ENCODE measurements at regions not wholly inside any gene's neighbourhood (a gene's known extent, or its start where the extent isn't known, plus 50 kb on each side); places are given as distances from the start of the nearest gene placed in this dataset.

DNA sequence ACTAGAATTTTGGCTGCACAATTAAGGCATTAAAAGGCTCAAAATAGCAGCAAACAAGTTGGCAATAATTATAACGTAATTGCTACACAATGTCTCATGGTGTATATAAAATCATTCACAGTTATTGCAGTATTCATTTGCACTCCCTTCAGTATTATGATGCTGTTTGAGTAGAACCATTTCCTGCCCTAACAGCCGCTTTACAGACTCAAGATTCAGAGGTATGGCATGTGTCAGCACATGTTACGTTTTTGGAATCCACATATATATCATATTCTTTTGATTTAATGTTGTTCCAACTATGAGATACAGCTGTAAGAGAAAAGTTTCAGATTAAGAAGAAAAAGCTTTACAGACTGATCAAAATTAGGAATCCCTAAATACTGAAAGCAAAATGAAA, 56.3 kb upstream of the NCKAP5 start:
- peaks cover 32% of the 10 kb centered on the region for H3K27me3 Mint-ChIP-seq (ENCODE audit: insufficient read depth)
- no peak for TF ChIP-seq CTCF (conservative IDR thresholded peaks at IDR 0.05)
- no peak for DNase-seq
- H3K4me3 Mint-ChIP-seq, result no peak overlapping the region
- H3K27me3 ChIP-seq (ENCODE audit: control insufficient read depth, insufficient read depth, low read length, poor library complexity, severe bottlenecking), result peaks cover 19% of the 10 kb centered on the region
- no peaks in the 10 kb centered on the region for H3K4me1 ChIP-seq (ENCODE audit: control insufficient read depth, insufficient read depth, low read length)
- 91 to 100% methylated on average over 1 to 3 of the region's 3 CpGs for WGBS, 2 experiments (ENCODE audit: insufficient coverage in 1 of 2, insufficient read length in 1 of 2)
- H3K4me3 ChIP-seq (ENCODE audit: low read length), result no peak overlapping the region
- H3K9ac ChIP-seq (ENCODE audit: extremely low read depth, low read length, poor library complexity, severe bottlenecking), result no peak overlapping the region
- no peak overlapping the region for H3K27ac ChIP-seq (ENCODE audit: low read depth, low read length)
- peaks cover 6% of the 10 kb centered on the region for H3K9me3 ChIP-seq (ENCODE audit: control insufficient read depth, low read length)
- no peak overlapping the region for H3K27ac Mint-ChIP-seq
- H3K4me1 Mint-ChIP-seq, result no peaks in the 10 kb centered on the region
- H3K36me3 Mint-ChIP-seq (ENCODE audit: low read depth), result peaks cover 4% of the 10 kb centered on the region
- no peaks in the 10 kb centered on the region for H3K36me3 ChIP-seq (ENCODE audit: control insufficient read depth, insufficient read depth, low read length)
- H3K9me3 Mint-ChIP-seq, result peaks cover 16% of the 10 kb centered on the region

DNA sequence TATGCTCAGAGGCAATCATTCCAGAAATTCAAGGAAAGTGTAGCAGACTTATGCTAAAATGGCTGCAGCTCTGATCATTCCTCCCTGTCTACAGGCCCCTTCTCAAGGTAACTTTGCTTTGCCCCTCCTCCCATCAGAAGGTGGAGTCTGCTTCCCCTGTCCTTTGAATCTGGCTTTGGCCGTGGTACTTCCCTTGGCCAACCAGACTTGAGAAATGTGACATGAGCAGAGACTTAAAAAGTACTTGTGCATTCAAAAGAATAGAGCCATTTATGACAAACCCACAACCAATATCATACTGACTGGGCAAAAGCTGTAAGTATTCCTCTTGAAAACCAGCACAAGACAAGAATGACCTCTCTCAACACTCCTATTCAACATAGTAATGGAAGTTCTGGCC, 59.5 kb upstream of the NCKAP5 start:
- peaks cover 4% of the 10 kb centered on the region for H3K36me3 Mint-ChIP-seq (ENCODE audit: low read depth)
- Histone ChIP-seq H3K4me1 (ENCODE audit: control insufficient read depth, insufficient read depth, low read length) (no peaks in the 10 kb centered on the region), H3K27ac (ENCODE audit: low read depth, low read length) (no peak overlapping the region), H3K36me3 (ENCODE audit: control insufficient read depth, insufficient read depth, low read length) (no peaks in the 10 kb centered on the region), H3K9me3 (ENCODE audit: control insufficient read depth, low read length) (peaks cover 6% of the 10 kb centered on the region), H3K4me3 (ENCODE audit: low read length) (no peak overlapping the region), H3K27me3 (ENCODE audit: control insufficient read depth, insufficient read depth, low read length, poor library complexity, severe bottlenecking) (peaks cover 9% of the 10 kb centered on the region), H3K9ac (ENCODE audit: extremely low read depth, low read length, poor library complexity, severe bottlenecking) (no peak overlapping the region)
- no peak for TF ChIP-seq CTCF (conservative IDR thresholded peaks at IDR 0.05)
- H3K4me1 Mint-ChIP-seq, result no peaks in the 10 kb centered on the region
- H3K27me3 Mint-ChIP-seq (ENCODE audit: insufficient read depth), result peaks cover 18% of the 10 kb centered on the region
- H3K4me3 Mint-ChIP-seq, result no peak overlapping the region
- no peak overlapping the region for H3K27ac Mint-ChIP-seq
- H3K9me3 Mint-ChIP-seq, result peaks cover 16% of the 10 kb centered on the region
- no peak for DNase-seq
- WGBS, 2 experiments (ENCODE audit: insufficient coverage in 1 of 2, insufficient read length in 1 of 2), result 86% methylated on average over 1 of the region's 1 CpG; no CpG with 5 or more reads in 1 of the 2 experiments

DNA sequence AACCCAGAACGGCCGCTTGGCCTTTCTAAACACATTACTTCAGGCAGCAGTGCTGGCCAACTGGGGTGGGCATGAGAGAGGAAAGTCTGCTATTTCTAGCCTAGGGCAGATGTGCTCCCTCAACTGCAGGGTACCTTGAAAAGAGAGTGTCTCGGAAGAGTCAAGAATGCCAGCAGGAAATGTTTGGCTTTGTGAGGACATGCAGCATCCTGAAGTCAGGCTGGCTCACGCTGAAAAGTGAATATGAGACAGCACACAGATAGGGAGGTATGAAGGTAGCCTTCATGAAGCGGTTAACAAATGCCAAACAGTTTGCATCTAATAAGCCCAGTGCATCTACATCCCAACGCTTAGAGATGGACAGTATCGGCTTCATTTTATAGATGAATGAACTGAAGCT, 65.0 kb upstream of the NCKAP5 start:
- Histone ChIP-seq H3K36me3 (ENCODE audit: control insufficient read depth, insufficient read depth, low read length) (no peaks in the 10 kb centered on the region), H3K27ac (ENCODE audit: low read depth, low read length) (no peak overlapping the region), H3K4me3 (ENCODE audit: low read length) (no peak overlapping the region), H3K9me3 (ENCODE audit: control insufficient read depth, low read length) (no peaks in the 10 kb centered on the region), H3K9ac (ENCODE audit: extremely low read depth, low read length, poor library complexity, severe bottlenecking) (no peak overlapping the region), H3K4me1 (ENCODE audit: control insufficient read depth, insufficient read depth, low read length) (no peaks in the 10 kb centered on the region), H3K27me3 (ENCODE audit: control insufficient read depth, insufficient read depth, low read length, poor library complexity, severe bottlenecking) (peaks cover 9% of the 10 kb centered on the region)
- no peak for DNase-seq
- Mint-ChIP-seq H3K27ac (no peak overlapping the region), H3K9me3 (peaks cover 5% of the 10 kb centered on the region), H3K36me3 (ENCODE audit: low read depth) (peaks cover 4% of the 10 kb centered on the region), H3K4me3 (no peak overlapping the region), H3K4me1 (no peaks in the 10 kb centered on the region), H3K27me3 (ENCODE audit: insufficient read depth) (peaks cover 21% of the 10 kb centered on the region)
- 93 to 100% methylated on average over 5 to 7 of the region's 7 CpGs for WGBS, 2 experiments (ENCODE audit: insufficient coverage in 1 of 2, insufficient read length in 1 of 2)
- no peak for TF ChIP-seq CTCF (conservative IDR thresholded peaks at IDR 0.05)
